ENCODE measurements at regions not wholly inside any gene's neighbourhood (a gene's known extent, or its start where the extent isn't known, plus 50 kb on each side); places are given as distances from the start of the nearest gene placed in this dataset.

GRCh38 chr4:123114915-123115756, 192.7 kb upstream of the NUDT6 start:
- Histone ChIP-seq H3K4me1 (ENCODE audit: control insufficient read depth in 1 of 2, insufficient read depth in 2 of 2, low read length in 2 of 2) (no peaks in the 10 kb centered on the region), H4K20me1 (ENCODE audit: insufficient read depth, low read length) (no peaks in the 10 kb centered on the region), H3K79me2 (ENCODE audit: insufficient read depth, low read length) (no peaks in the 10 kb centered on the region), H3K4me2 (replicated peaks; ENCODE audit: extremely low read depth, low read length, poor library complexity, severe bottlenecking) (no peak overlapping the region), H3K9me3 (replicated peaks in 1 of 2; ENCODE audit: control insufficient read depth in 1 of 2, insufficient read depth in 1 of 2, low read length in 2 of 2) (peaks cover 6 to 21% of the 10 kb centered on the region in 2 donors), H3K36me3 (replicated peaks in 1 of 2; ENCODE audit: control insufficient read depth in 1 of 2, insufficient read depth in 2 of 2, low read length in 2 of 2) (peaks cover 0 to 6% of the 10 kb centered on the region in 2 donors), H3K27me3 (ENCODE audit: control insufficient read depth in 2 of 2, insufficient read depth in 2 of 2, low read length in 2 of 2) (no peaks in the 10 kb centered on the region), H3K27ac (ENCODE audit: low read depth in 1 of 2, low read length in 2 of 2) (no peak overlapping the region), H2AFZ (ENCODE audit: insufficient read depth, low read depth, low read length, poor library complexity, severe bottlenecking) (no peak overlapping the region), H3K4me3 (replicated peaks in 1 of 3; ENCODE audit: low read depth in 2 of 3, low read length in 3 of 3) (no peak overlapping the region), H3K9ac (ENCODE audit: insufficient read depth, low read length, poor library complexity, severe bottlenecking) (no peak overlapping the region)
- H3K27ac Mint-ChIP-seq = no peak overlapping the region
- no peak overlapping the region for H3K4me3 Mint-ChIP-seq
- no peak for DNase-seq
- intact Hi-C loops (cut with micrococcal nuclease) = no loop called here
- no peaks in the 10 kb centered on the region for H3K4me1 Mint-ChIP-seq
- H3K27me3 Mint-ChIP-seq (ENCODE audit: low read depth in 3 of 3) = no peaks in the 10 kb centered on the region
- no peak for TF ChIP-seq CTCF (IDR thresholded peaks at IDR 0.05)
- 98% methylated on average over 37 of the region's 39 CpGs for WGBS (ENCODE audit: insufficient coverage)
- peaks cover 2 to 4% of the 10 kb centered on the region in 2 donors for H3K36me3 Mint-ChIP-seq
- peaks cover 8 to 21% (median 18%) of the 10 kb centered on the region in 7 donors for H3K9me3 Mint-ChIP-seq

- Mint-ChIP-seq H3K4me1 (no peaks in the 10 kb centered on the region), H3K9me3 (peaks cover 8 to 21% (median 18%) of the 10 kb centered on the region in 7 donors), H3K4me3 (no peak overlapping the region), H3K27me3 (ENCODE audit: low read depth in 3 of 3) (no peaks in the 10 kb centered on the region), H3K36me3 (peaks cover 2 to 4% of the 10 kb centered on the region in 2 donors), H3K27ac (no peak overlapping the region)
- H3K36me3 ChIP-seq (replicated peaks in 1 of 2; ENCODE audit: control insufficient read depth in 1 of 2, insufficient read depth in 2 of 2, low read length in 2 of 2) = peaks cover 0 to 6% of the 10 kb centered on the region in 2 donors
- DNase-seq = no peak
- no peak for TF ChIP-seq CTCF (IDR thresholded peaks at IDR 0.05)
- no peak overlapping the region for H3K4me2 ChIP-seq (replicated peaks; ENCODE audit: extremely low read depth, low read length, poor library complexity, severe bottlenecking)
- no peaks in the 10 kb centered on the region for H3K27me3 ChIP-seq (ENCODE audit: control insufficient read depth in 2 of 2, insufficient read depth in 2 of 2, low read length in 2 of 2)
- intact Hi-C loops (cut with micrococcal nuclease) = no loop called here
- peaks cover 6 to 21% of the 10 kb centered on the region in 2 donors for H3K9me3 ChIP-seq (replicated peaks in 1 of 2; ENCODE audit: control insufficient read depth in 1 of 2, insufficient read depth in 1 of 2, low read length in 2 of 2)
- H3K79me2 ChIP-seq (ENCODE audit: insufficient read depth, low read length) = no peaks in the 10 kb centered on the region
- H3K4me1 ChIP-seq (ENCODE audit: control insufficient read depth in 1 of 2, insufficient read depth in 2 of 2, low read length in 2 of 2) = no peaks in the 10 kb centered on the region
- no CpG with 5 or more reads among the region's 1 CpG for WGBS (ENCODE audit: insufficient coverage)
- no peak overlapping the region for H3K27ac ChIP-seq (ENCODE audit: low read depth in 1 of 2, low read length in 2 of 2)
- H4K20me1 ChIP-seq (ENCODE audit: insufficient read depth, low read length) = no peaks in the 10 kb centered on the region
- H3K9ac ChIP-seq (ENCODE audit: insufficient read depth, low read length, poor library complexity, severe bottlenecking) = no peak overlapping the region
- no peak overlapping the region for H3K4me3 ChIP-seq (replicated peaks in 1 of 3; ENCODE audit: low read depth in 2 of 3, low read length in 3 of 3)
- H2AFZ ChIP-seq (ENCODE audit: insufficient read depth, low read depth, low read length, poor library complexity, severe bottlenecking) = no peak overlapping the region
These were observed 194.0 kb upstream of the NUDT6 start for GRCh38 chr4:123116412-123116811.
